Endodermal cell (in vitro differentiated cells): ENCODE measurements at regions not wholly inside any gene's neighbourhood (a gene's known extent, or its start where the extent isn't known, plus 50 kb on each side); places are given as distances from the start of the nearest gene placed in this dataset.

ENCODE experiments used
- DNase-seq: peaks from one replicate; pipeline ENCODE4 v3.0.0-alpha.2; 2017
- H3K27ac ChIP-seq: 2 replicates; pipeline ENCODE4 v1.5.1; 2013; ENCODE audit warnings: mild to moderate bottlenecking, low read depth, low read length, moderate library complexity
- H3K27me3 ChIP-seq: 2 replicates; pipeline ENCODE4 v1.6.1; 2013; ENCODE audit warnings: mild to moderate bottlenecking, low read length, moderate library complexity; ENCODE audit not compliant: insufficient read depth, control insufficient read depth, poor library complexity, severe bottlenecking
- H3K36me3 ChIP-seq: 2 replicates; pipeline ENCODE4 v1.7.0; 2013; ENCODE audit warnings: mild to moderate bottlenecking, low read length, moderate library complexity; ENCODE audit not compliant: control insufficient read depth, insufficient read depth
- H3K4me1 ChIP-seq: one replicate; pipeline ENCODE4 v1.7.0; 2013; ENCODE audit warnings: low read length; ENCODE audit not compliant: control insufficient read depth, insufficient read depth
- H3K4me3 ChIP-seq: 2 replicates; pipeline ENCODE4 v1.5.1; 2013; ENCODE audit warnings: mild to moderate bottlenecking, low read length, moderate library complexity
- H3K9ac ChIP-seq: 2 replicates; pipeline ENCODE4 v1.6.1; 2013; ENCODE audit warnings: mild to moderate bottlenecking, low read length, moderate library complexity; ENCODE audit not compliant: poor library complexity, severe bottlenecking; ENCODE audit errors: extremely low read depth
- H3K9me3 ChIP-seq: 2 replicates; pipeline ENCODE4 v1.6.1; 2013; ENCODE audit warnings: mild to moderate bottlenecking, low read length, moderate library complexity; ENCODE audit not compliant: control insufficient read depth
- H3K27ac Mint-ChIP-seq: 2 replicates; pipeline ENCODE4 v1.8.0; 2020; ENCODE audit warnings: mixed read lengths
- H3K27me3 Mint-ChIP-seq: 2 replicates; pipeline ENCODE4 v1.8.0; 2021; ENCODE audit warnings: mild to moderate bottlenecking, mixed read lengths; ENCODE audit not compliant: insufficient read depth
- H3K36me3 Mint-ChIP-seq: 2 replicates; pipeline ENCODE4 v1.8.0; 2020; ENCODE audit warnings: low read depth, mixed read lengths
- H3K4me1 Mint-ChIP-seq: 2 replicates; pipeline ENCODE4 v1.8.0; 2020; ENCODE audit warnings: mixed read lengths
- H3K4me3 Mint-ChIP-seq: 2 replicates; pipeline ENCODE4 v1.8.0; 2020; ENCODE audit warnings: mild to moderate bottlenecking, moderate library complexity, mixed read lengths
- H3K9me3 Mint-ChIP-seq: 2 replicates; pipeline ENCODE4 v1.8.0; 2020; ENCODE audit warnings: mild to moderate bottlenecking, mixed read lengths
- CTCF ChIP-seq: fragments of 200-600 bp; sonication (generic); conservative IDR thresholded peaks from 2 replicates; pipeline ENCODE4 v1.5.0; 2021; ENCODE audit warnings: antibody characterized with exemption, mild to moderate bottlenecking
- WGBS, 2 experiments: methylation state at CpG; one replicate each; pipeline versions ENCODE4 v1.1.5 to v1.1.7; 2013; ENCODE audit warnings: missing lambda C conversion rate in 2 of 2, mixed read lengths in 1 of 2; ENCODE audit not compliant: insufficient coverage in 1 of 2, insufficient read length in 1 of 2; 5-methylcytosine and 5-hydroxymethylcytosine counted together

GRCh38 chr17:79388556-79389295 lies 222.1 kb downstream of the RBFOX3 start:
- TF ChIP-seq CTCF, result peak; percentile 88

GRCh38 chr17:79387783-79388182 lies 223.1 kb downstream of the RBFOX3 start:
- TF ChIP-seq CTCF, result no peak
- peaks cover 35% of the 10 kb centered on the region for H3K27me3 Mint-ChIP-seq

More at GRCh38 chr17:79388556-79389295, 222.1 kb downstream of the RBFOX3 start:
- WGBS, 2 experiments, result 66 to 81% methylated on average over 15 to 28 of the region's 28 CpGs
- Histone ChIP-seq H3K9ac (no peak overlapping the region), H3K27me3 (peaks cover 39% of the 10 kb centered on the region), H3K4me3 (no peak overlapping the region), H3K9me3 (no peaks in the 10 kb centered on the region), H3K36me3 (no peaks in the 10 kb centered on the region), H3K4me1 (no peaks in the 10 kb centered on the region), H3K27ac (no peak overlapping the region)
- Mint-ChIP-seq H3K9me3 (no peaks in the 10 kb centered on the region), H3K27ac (no peak overlapping the region), H3K4me1 (no peaks in the 10 kb centered on the region), H3K4me3 (no peak overlapping the region), H3K36me3 (no peaks in the 10 kb centered on the region), H3K27me3 (peaks cover 39% of the 10 kb centered on the region)
- peak; percentile 95 for DNase-seq

GRCh38 chr17:79385962-79386563 lies 224.8 kb downstream of the RBFOX3 start:
- Mint-ChIP-seq H3K4me3 (no peak overlapping the region), H3K9me3 (no peaks in the 10 kb centered on the region), H3K36me3 (no peaks in the 10 kb centered on the region), H3K4me1 (no peaks in the 10 kb centered on the region), H3K27me3 (peaks cover 17% of the 10 kb centered on the region), H3K27ac (no peak overlapping the region)
- no peak for TF ChIP-seq CTCF
- Histone ChIP-seq H3K4me1 (no peaks in the 10 kb centered on the region), H3K9me3 (no peaks in the 10 kb centered on the region), H3K9ac (no peak overlapping the region), H3K4me3 (no peak overlapping the region), H3K27ac (no peak overlapping the region), H3K27me3 (peaks cover 18% of the 10 kb centered on the region), H3K36me3 (no peaks in the 10 kb centered on the region)
- 96 to 100% methylated on average over 1 to 5 of the region's 5 CpGs for WGBS, 2 experiments
- DNase-seq, result no peak

More at GRCh38 chr17:79387783-79388182, 223.1 kb downstream of the RBFOX3 start:
- H3K9me3 Mint-ChIP-seq, result no peaks in the 10 kb centered on the region
- Histone ChIP-seq H3K36me3 (no peaks in the 10 kb centered on the region), H3K27ac (no peak overlapping the region), H3K27me3 (peaks cover 34% of the 10 kb centered on the region), H3K4me1 (no peaks in the 10 kb centered on the region), H3K9ac (no peak overlapping the region), H3K4me3 (no peak overlapping the region), H3K9me3 (no peaks in the 10 kb centered on the region)
- H3K4me1 Mint-ChIP-seq, result no peaks in the 10 kb centered on the region
- no peak overlapping the region for H3K27ac Mint-ChIP-seq
- 78 to 100% methylated on average over 3 to 6 of the region's 6 CpGs for WGBS, 2 experiments
- no peak overlapping the region for H3K4me3 Mint-ChIP-seq
- no peak for DNase-seq
- no peaks in the 10 kb centered on the region for H3K36me3 Mint-ChIP-seq
